A549 (cell line): ENCODE measurements at regions not wholly inside any gene's neighbourhood (a gene's known extent, or its start where the extent isn't known, plus 50 kb on each side); places are given as distances from the start of the nearest gene placed in this dataset.

Experiments used
- ATAC-seq, 2 experiments: fragments of 200-7000 bp in 1 of 2; fragments of >200 bp in 1 of 2; cut with Nextera tagmentation in 1 of 2; cut with Tn5 transposase in 1 of 2; 3 replicates each; pipeline versions ENCODE4 v1.8.0 to v1.9.1; 2018 to 2020; ENCODE audit warnings: mild to moderate bottlenecking in 1 of 2, moderate library complexity in 1 of 2
- CTCF ChIA-PET: fragments of 300-600 bp; sonication (Branson Sonifier 250); formaldehyde crosslinking; extraction: SDS; loops from one replicate; lab custom pipeline; 2021; ENCODE audit warnings: antibody characterized with exemption, inconsistent platforms; lab: Yijun Ruan, JAX
- POLR2A ChIA-PET: fragments of 350-600 bp; formaldehyde crosslinking; extraction: SDS; loops from one replicate; lab custom pipeline; 2021; ENCODE audit warnings: antibody characterized with exemption, inconsistent platforms; lab: Yijun Ruan, JAX
- DNase-seq, 2 experiments: peaks; one replicate each; pipeline versions ENCODE4 v3.0.0 to v3.0.0-alpha.2; 2011 to 2016; ENCODE audit warnings: low read depth in 1 of 2, low spot score in 1 of 2
- FAIRE-seq: peaks from 2 replicates; lab custom pipeline; 2011; peaks lifted over from hg19 to GRCh38; lab: Jason Lieb, UNC
- H3K27ac ChIP-seq, 2 experiments: fragments of >200 bp; sonication (Bioruptor Twin); formaldehyde crosslinking; 3 replicates each; pipeline ENCODE4 v1.5.1; 2016 to 2017
- H3K4me1 ChIP-seq: fragments of >200 bp; sonication (Bioruptor Twin); formaldehyde crosslinking; 3 replicates; pipeline ENCODE4 v1.6.1; 2016
- H3K4me2 ChIP-seq: fragments of >200 bp; sonication (Bioruptor Twin); formaldehyde crosslinking; 3 replicates; pipeline ENCODE4 v1.6.1; 2016
- H3K4me3 ChIP-seq: fragments of >200 bp; sonication (Bioruptor Twin); formaldehyde crosslinking; 3 replicates; pipeline ENCODE4 v1.5.1; 2016
- H3K9me3 ChIP-seq: fragments of >200 bp; sonication (Bioruptor Twin); formaldehyde crosslinking; 3 replicates; pipeline ENCODE4 v1.6.1; 2016
- BHLHE40 ChIP-seq: IDR thresholded peaks from 2 replicates; pipeline ENCODE4 v1.6.1; 2012; ENCODE audit warnings: low read depth, low read length, inconsistent platforms
- CBX2 ChIP-seq: fragments of 200-600 bp; sonication (generic); IDR thresholded peaks from 2 replicates; pipeline ENCODE4 v1.6.1; 2016; ENCODE audit warnings: low read depth, mild to moderate bottlenecking, borderline replicate concordance
- CBX8 ChIP-seq: fragments of 200-600 bp; sonication (generic); IDR thresholded peaks from 2 replicates; pipeline ENCODE4 v1.6.1; 2016
- CHD2 ChIP-seq: fragments of 150-350 bp; IDR thresholded peaks from 2 replicates; pipeline ENCODE4 v1.6.1; 2014; ENCODE audit warnings: low read length; ENCODE audit not compliant: partially characterized antibody
- E2F6 ChIP-seq: IDR thresholded peaks from 2 replicates; pipeline ENCODE4 v1.6.1; 2012; ENCODE audit warnings: low read depth, borderline replicate concordance
- EHF ChIP-seq: fragments of 250-450 bp; sonication (Bioruptor Pico); IDR thresholded peaks from 2 replicates; pipeline ENCODE4 v1.5.0; 2020; ENCODE audit warnings: mild to moderate bottlenecking
- ESRRA ChIP-seq: fragments of 150-350 bp; IDR thresholded peaks from 2 replicates; pipeline ENCODE4 v1.6.1; 2014; ENCODE audit warnings: mild to moderate bottlenecking, low read length, borderline replicate concordance
- FOSB ChIP-seq: fragments of 250-450 bp; sonication (Bioruptor Pico); IDR thresholded peaks from 2 replicates; pipeline ENCODE4 v1.5.0; 2020; ENCODE audit warnings: mild to moderate bottlenecking, moderate library complexity
- FOSL2 ChIP-seq, 2 experiments: fragments of 450-650 bp in 1 of 2; fragments of >200 bp in 1 of 2; sonication (Bioruptor Twin) in 1 of 2; formaldehyde crosslinking; IDR thresholded peaks; 2 replicates each; pipeline versions ENCODE4 v1.5.0 to v1.6.1; 2016 to 2020; ENCODE audit warnings: mild to moderate bottlenecking in 1 of 2, moderate library complexity in 1 of 2
- HDAC2 ChIP-seq: fragments of 200-600 bp; sonication (generic); IDR thresholded peaks from 2 replicates; pipeline ENCODE4 v1.6.1; 2016
- HOXB13 ChIP-seq: fragments of 250-450 bp; sonication (Bioruptor Pico); IDR thresholded peaks from 2 replicates; pipeline ENCODE4 v1.5.0; 2020; ENCODE audit warnings: low read depth, mild to moderate bottlenecking, moderate library complexity
- JUN ChIP-seq, 2 experiments: fragments of >200 bp; sonication (Bioruptor Twin); formaldehyde crosslinking; IDR thresholded peaks; 2 replicates in 1 of 2; 3 replicates in 1 of 2; pipeline ENCODE4 v1.6.1; 2016 to 2017
- JUNB ChIP-seq: fragments of >200 bp; sonication (Bioruptor Twin); formaldehyde crosslinking; IDR thresholded peaks from 2 replicates; pipeline ENCODE4 v1.6.1; 2016
- MAX ChIP-seq: IDR thresholded peaks from 2 replicates; pipeline ENCODE4 v1.6.1; 2012
- MYC ChIP-seq: IDR thresholded peaks from 2 replicates; pipeline ENCODE4 v1.6.1; 2012; ENCODE audit warnings: mild to moderate bottlenecking, inconsistent platforms, low read length, improper control_type of control experiment, borderline replicate concordance
- NFE2L2 ChIP-seq: fragments of 150-350 bp; conservative IDR thresholded peaks from 2 replicates; pipeline ENCODE4 v1.6.1; 2014; ENCODE audit warnings: low read length
- PHF8 ChIP-seq: fragments of 200-600 bp; sonication (generic); IDR thresholded peaks from 2 replicates; pipeline ENCODE4 v1.6.1; 2016; ENCODE audit warnings: low read depth, mild to moderate bottlenecking, antibody characterized with exemption, moderate library complexity, borderline replicate concordance
- RAD21 ChIP-seq, 2 experiments: fragments of >200 bp in 1 of 2; sonication (Bioruptor Twin) in 1 of 2; formaldehyde crosslinking in 1 of 2; IDR thresholded peaks in 1 of 2; conservative IDR thresholded peaks in 1 of 2; 2 replicates in 1 of 2; 3 replicates in 1 of 2; pipeline ENCODE4 v1.6.1; 2012 to 2018; ENCODE audit warnings: inconsistent platforms in 1 of 2
- RCOR1 ChIP-seq: fragments of 150-350 bp; IDR thresholded peaks from 2 replicates; pipeline ENCODE4 v1.6.1; 2014; ENCODE audit warnings: antibody characterized with exemption, low read length, low read depth
- RFX5 ChIP-seq: fragments of 450-650 bp; IDR thresholded peaks from 2 replicates; pipeline ENCODE4 v1.7.1; 2014; ENCODE audit warnings: antibody characterized with exemption, mild to moderate bottlenecking, moderate library complexity
- SMC3 ChIP-seq: fragments of >200 bp; sonication (Bioruptor Twin); formaldehyde crosslinking; IDR thresholded peaks from 3 replicates; pipeline ENCODE4 v1.6.1; 2018; ENCODE audit warnings: inconsistent platforms
- ZC3H11A ChIP-seq: fragments of 450-650 bp; IDR thresholded peaks from 2 replicates; pipeline ENCODE4 v1.6.1; 2014; ENCODE audit warnings: antibody characterized with exemption, mild to moderate bottlenecking
- ZFP36 ChIP-seq: fragments of 450-650 bp; IDR thresholded peaks from 2 replicates; pipeline ENCODE4 v1.6.1; 2014; ENCODE audit warnings: borderline replicate concordance; ENCODE audit not compliant: partially characterized antibody
- ZNF302 ChIP-seq: fragments of 250-450 bp; sonication (Bioruptor Pico); IDR thresholded peaks from 2 replicates; pipeline ENCODE4 v1.9.0; 2021; ENCODE audit warnings: inconsistent platforms, mild to moderate bottlenecking, moderate library complexity
- WGBS: methylation state at CpG from one replicate; pipeline ENCODE4 v1.1.6; 2017; ENCODE audit errors: missing lambda C conversion rate; 5-methylcytosine and 5-hydroxymethylcytosine counted together
- TF ChIP-seq, protein P1 (sequence below): fragments of >200 bp; sonication (Bioruptor Twin); formaldehyde crosslinking; IDR thresholded peaks from 2 replicates; pipeline ENCODE4 v1.6.1; 2016
- TF ChIP-seq, protein P2 (sequence below): fragments of >200 bp; sonication (Bioruptor Twin); formaldehyde crosslinking; IDR thresholded peaks from 3 replicates; pipeline ENCODE4 v1.6.1; 2016

DNA sequence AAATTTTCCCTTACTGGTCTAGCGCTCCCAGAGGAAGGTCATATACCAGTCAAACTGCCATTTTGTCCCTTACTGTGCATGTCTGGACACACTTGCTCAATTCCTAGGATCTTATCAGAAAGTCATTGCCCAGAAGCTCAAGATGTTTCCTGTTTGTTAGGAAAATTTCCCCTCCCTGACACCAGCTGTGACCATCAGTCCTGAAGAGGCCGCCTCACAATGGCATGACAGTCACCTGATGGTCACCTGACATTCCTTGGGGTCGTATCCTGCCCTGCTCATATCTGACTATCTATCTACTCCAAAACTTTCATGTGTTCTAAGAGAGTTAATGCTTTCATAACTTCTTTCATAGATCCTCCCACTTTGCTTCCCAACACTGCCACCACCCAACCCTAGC, 219.9 kb downstream of the OTOR start:
- no peak for DNase-seq
- Histone ChIP-seq H3K4me3 (no peak overlapping the region), H3K4me1 (no peaks in the 10 kb centered on the region), H3K4me2 (no peak overlapping the region), H3K9me3 (no peaks in the 10 kb centered on the region), H3K27ac (no peak overlapping the region)
- ChIA-PET POLR2A (no interaction called here), CTCF (interaction anchor here (0.6 kb wide), 1 partner anchor 58 kb away, joined by 3 read pairs; no protein-coding TSS in a partner anchor)
- FAIRE-seq = no peak
- 10% methylated on average over 3 of the region's 3 CpGs for WGBS
- no peak for TF ChIP-seq RCOR1
- no peak for TF ChIP-seq JUNB
- no peak for TF ChIP-seq CBX8
- no peak for TF ChIP-seq BHLHE40
- TF ChIP-seq CHD2 = no peak
- TF ChIP-seq SMC3 = no peak
- TF ChIP-seq JUN (IDR thresholded peaks at IDR 0.05) = no peak
- TF ChIP-seq ESRRA = no peak
- TF ChIP-seq MYC = no peak
- TF ChIP-seq ZFP36 = no peak
- TF ChIP-seq ZNF302 (CRISPR knock-in tag) = no peak
- no peak for TF ChIP-seq FOSB
- no peak for ATAC-seq

- ChIA-PET POLR2A (no interaction called here), CTCF (no interaction called here)
- H3K4me2 ChIP-seq = no peak overlapping the region
- no peaks in the 10 kb centered on the region for H3K4me1 ChIP-seq
- H3K27ac ChIP-seq = no peak overlapping the region
- H3K4me3 ChIP-seq = no peak overlapping the region
- DNase-seq = no peak
- no peak for ATAC-seq
- FAIRE-seq = no peak
- no peak for TF ChIP-seq ZC3H11A
- TF ChIP-seq RFX5 = no peak
- no peak for TF ChIP-seq RAD21 (conservative IDR thresholded peaks at IDR 0.05 in 1 of 2, IDR thresholded peaks at IDR 0.05 in 1 of 2)
- TF ChIP-seq E2F6 = no peak
- TF ChIP-seq FOSL2 (IDR thresholded peaks at IDR 0.05) = no peak
- TF ChIP-seq FOSL2 (CRISPR knock-in tag; IDR thresholded peaks at IDR 0.05) = no peak
- no peak for TF ChIP-seq HOXB13
- TF ChIP-seq, protein P1, sequence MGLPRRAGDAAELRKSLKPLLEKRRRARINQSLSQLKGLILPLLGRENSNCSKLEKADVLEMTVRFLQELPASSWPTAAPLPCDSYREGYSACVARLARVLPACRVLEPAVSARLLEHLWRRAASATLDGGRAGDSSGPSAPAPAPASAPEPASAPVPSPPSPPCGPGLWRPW = no peak
- no peak for TF ChIP-seq CBX8
- no peak for TF ChIP-seq NFE2L2
- TF ChIP-seq ZNF302 (CRISPR knock-in tag) = no peak
- no peak for TF ChIP-seq CBX2
- no peak for TF ChIP-seq MAX
- no peak for TF ChIP-seq PHF8
- TF ChIP-seq BHLHE40 = no peak
- TF ChIP-seq HDAC2 = no peak
- TF ChIP-seq RCOR1 = no peak
- no peaks in the 10 kb centered on the region for H3K9me3 ChIP-seq
- 2% methylated on average over 3 of the region's 3 CpGs for WGBS
Measured at GRCh38 chr20:16970776-16971175, 222.6 kb downstream of the OTOR start.

DNA sequence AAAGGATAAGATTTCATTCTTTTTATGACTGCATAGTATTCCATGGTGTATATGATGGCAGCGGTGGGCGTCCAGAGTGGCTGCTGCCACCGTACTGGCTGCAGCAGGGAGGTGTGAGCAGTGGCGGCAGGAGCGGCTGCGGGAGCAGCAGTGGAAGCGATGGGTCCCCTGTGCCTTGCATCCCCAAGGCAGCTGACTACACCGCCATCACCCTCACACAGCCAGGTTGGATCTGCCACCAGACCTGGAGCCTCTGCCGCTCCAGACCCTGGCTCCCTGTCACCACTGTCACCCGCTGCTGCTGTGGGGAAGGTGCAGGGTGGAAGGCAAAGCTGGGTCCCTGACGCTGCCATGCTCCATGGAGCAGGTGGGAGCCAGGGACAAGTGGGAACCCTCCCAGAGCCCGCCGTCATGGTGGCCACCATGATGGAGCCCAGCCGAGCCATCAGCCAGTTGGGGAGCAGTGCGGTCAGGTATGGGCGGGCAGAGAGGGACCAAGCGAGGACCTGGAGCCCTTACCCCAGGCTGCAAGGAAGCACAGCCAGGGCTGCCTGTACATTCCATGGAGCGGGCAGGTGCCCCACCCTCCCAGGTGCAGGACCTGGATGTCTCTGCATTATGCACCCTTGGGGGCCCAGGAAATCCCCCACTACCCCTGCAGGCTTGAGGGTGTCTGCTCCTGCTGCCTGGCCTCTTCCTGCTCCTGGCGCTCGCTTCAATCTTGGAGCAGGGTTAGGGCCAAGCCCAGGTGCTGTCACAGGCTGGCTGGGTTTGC, 226.1 kb downstream of the OTOR start:
- WGBS = 49% methylated on average over 18 of the region's 20 CpGs
- Histone ChIP-seq H3K4me2 (no peak overlapping the region), H3K27ac (no peak overlapping the region), H3K4me1 (no peaks in the 10 kb centered on the region), H3K9me3 (no peaks in the 10 kb centered on the region), H3K4me3 (no peak overlapping the region)
- ATAC-seq (no peak; a peak in 1 of 6 replicates), DNase-seq (no peak), FAIRE-seq (no peak)
- ChIA-PET POLR2A (no interaction called here), CTCF (interaction anchor here (1.1 kb wide), 1 partner anchor 8 kb away, joined by 4 read pairs; no protein-coding TSS in a partner anchor)
- TF ChIP-seq, protein P2, sequence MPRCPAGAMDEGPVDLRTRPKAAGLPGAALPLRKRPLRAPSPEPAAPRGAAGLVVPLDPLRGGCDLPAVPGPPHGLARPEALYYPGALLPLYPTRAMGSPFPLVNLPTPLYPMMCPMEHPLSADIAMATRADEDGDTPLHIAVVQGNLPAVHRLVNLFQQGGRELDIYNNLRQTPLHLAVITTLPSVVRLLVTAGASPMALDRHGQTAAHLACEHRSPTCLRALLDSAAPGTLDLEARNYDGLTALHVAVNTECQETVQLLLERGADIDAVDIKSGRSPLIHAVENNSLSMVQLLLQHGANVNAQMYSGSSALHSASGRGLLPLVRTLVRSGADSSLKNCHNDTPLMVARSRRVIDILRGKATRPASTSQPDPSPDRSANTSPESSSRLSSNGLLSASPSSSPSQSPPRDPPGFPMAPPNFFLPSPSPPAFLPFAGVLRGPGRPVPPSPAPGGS = no peak
- TF ChIP-seq RFX5 = no peak
- TF ChIP-seq EHF (CRISPR knock-in tag) = no peak
- no peak for TF ChIP-seq JUN (IDR thresholded peaks at IDR 0.05)
- TF ChIP-seq, protein P1 = no peak
- TF ChIP-seq E2F6 = no peak
